GM10248 (cell line): ENCODE measurements at regions not wholly inside any gene's neighbourhood (a gene's known extent, or its start where the extent isn't known, plus 50 kb on each side); places are given as distances from the start of the nearest gene placed in this dataset.

Experiments
- CTCF ChIA-PET: fragments of 300-600 bp; sonication (Branson Sonifier 250); formaldehyde crosslinking; extraction: SDS; loops from one replicate; lab custom pipeline; 2021; ENCODE audit warnings: antibody characterized with exemption; lab: Yijun Ruan, JAX
- POLR2A ChIA-PET: fragments of 350-650 bp; sonication (Branson Sonifier 250); formaldehyde crosslinking; extraction: SDS; loops from one replicate; lab custom pipeline; 2020; ENCODE audit warnings: antibody characterized with exemption; lab: Yijun Ruan, JAX
- DNase-seq: peaks from one replicate; pipeline ENCODE4 v3.0.0; 2012; ENCODE audit errors: extremely low spot score
- TF ChIP-seq, protein P1 (sequence below): IDR thresholded peaks from 2 replicates; pipeline ENCODE4 v1.5.1; 2012; ENCODE audit warnings: mild to moderate bottlenecking, low read depth; ENCODE audit errors: extremely low read depth, missing control alignments, control extremely low read depth

DNA sequence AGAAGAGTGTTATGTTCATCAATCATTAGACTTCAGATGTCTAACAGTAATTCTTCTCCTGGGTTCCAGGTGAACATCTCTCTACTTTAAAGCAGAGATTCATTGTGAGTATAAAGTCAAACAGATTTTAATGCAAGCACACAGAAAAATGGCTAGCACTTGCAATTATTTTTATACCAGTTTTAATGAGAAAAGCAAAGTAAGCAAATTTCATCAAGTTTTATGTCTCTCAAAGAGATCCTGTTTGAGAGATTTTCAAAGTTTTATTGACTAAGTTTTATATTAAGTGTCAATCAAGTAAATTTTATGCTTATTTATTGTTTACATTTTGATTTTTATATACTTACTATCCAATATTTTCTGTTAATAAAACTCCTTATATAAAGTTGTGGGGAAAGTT lies 1628.5 kb downstream of the HACE1 start:
- TF ChIP-seq, protein P1, sequence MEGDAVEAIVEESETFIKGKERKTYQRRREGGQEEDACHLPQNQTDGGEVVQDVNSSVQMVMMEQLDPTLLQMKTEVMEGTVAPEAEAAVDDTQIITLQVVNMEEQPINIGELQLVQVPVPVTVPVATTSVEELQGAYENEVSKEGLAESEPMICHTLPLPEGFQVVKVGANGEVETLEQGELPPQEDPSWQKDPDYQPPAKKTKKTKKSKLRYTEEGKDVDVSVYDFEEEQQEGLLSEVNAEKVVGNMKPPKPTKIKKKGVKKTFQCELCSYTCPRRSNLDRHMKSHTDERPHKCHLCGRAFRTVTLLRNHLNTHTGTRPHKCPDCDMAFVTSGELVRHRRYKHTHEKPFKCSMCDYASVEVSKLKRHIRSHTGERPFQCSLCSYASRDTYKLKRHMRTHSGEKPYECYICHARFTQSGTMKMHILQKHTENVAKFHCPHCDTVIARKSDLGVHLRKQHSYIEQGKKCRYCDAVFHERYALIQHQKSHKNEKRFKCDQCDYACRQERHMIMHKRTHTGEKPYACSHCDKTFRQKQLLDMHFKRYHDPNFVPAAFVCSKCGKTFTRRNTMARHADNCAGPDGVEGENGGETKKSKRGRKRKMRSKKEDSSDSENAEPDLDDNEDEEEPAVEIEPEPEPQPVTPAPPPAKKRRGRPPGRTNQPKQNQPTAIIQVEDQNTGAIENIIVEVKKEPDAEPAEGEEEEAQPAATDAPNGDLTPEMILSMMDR, result no peak
- no peak for DNase-seq
- ChIA-PET POLR2A (no interaction called here), CTCF (no interaction called here)

DNA sequence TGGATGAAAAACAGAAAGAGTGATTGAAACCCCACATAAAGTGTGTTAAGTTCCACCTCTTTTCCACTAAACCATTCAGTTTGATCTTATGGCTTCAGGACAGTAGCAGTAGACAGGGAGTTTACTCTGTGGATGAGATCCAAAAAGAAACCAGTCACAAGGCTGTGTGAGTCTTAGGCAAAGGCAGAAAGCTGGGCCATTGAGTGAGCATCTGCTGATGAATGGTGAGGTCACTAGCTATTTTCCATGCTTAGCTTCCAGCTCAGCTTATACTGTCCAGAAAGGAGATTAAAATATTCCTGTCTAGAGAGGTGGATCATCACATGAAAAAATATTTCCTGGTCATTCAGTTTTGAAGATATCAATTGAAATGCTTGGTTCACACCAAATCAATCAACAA lies 1643.9 kb downstream of the HACE1 start:
- ChIA-PET POLR2A (no interaction called here), CTCF (no interaction called here)
- TF ChIP-seq, protein P1, result no peak
- no peak for DNase-seq

DNA sequence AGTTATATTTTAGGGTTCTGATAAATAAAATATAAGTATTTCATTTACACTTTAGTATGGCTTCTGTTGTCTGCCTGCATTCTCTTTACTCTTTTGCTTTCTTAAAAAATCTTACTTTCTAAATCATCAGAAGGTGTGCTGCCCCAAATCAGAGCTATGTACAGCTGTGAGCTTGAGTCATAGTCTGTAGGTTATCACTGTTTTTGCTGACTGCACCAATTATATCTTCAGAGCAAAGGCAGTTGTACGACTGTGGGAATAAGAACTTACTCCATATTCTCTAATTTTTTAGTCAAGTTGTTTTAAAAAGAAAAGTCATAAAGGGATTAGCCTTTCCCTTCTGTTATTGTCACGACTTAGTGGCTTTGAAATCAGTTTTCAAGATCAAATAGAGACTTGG lies 1649.0 kb downstream of the HACE1 start:
- ChIA-PET CTCF (no interaction called here), POLR2A (no interaction called here)
- TF ChIP-seq, protein P1, result no peak
- no peak for DNase-seq

DNA sequence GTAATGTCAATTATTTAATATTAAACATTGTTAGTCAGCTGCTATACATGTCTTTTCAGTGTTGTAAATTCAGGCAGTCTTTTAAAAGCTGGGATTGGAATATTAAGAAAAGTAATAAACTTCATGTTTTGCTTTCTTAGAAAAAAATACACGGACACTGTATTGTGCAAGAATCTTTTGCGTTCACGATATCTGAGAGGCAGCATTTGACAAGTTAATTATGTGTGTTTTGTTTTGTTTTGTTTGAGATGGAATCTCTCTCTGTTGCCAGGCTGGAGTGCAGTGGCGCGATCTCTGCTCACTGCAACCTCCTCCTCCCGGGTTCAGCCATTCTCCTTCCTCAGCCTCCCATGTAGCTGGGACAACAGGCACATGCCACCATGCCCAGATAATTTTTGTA lies 1661.3 kb downstream of the HACE1 start:
- TF ChIP-seq, protein P1, result no peak
- no peak for DNase-seq
- CTCF ChIA-PET, result no interaction called here
- POLR2A ChIA-PET, result no interaction called here

DNA sequence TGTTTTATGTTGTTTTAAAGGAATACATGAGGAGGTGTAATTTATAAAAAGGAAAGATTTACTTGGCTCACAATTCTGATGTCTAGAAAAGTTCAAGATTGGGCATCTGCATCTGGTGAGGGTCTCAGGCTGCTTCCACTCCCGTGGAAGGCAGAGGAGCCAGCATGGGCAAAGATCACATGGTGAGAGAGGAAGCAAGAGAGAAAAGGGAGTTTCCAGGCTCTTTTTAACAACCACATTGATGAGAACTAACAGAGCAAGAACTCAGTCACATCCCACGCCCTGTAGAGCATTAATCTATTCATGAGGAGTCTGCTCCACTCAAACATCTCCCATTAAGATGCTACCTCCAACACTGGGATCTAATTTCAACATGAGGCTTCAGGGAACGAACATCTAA lies 1666.3 kb downstream of the HACE1 start:
- no peak for DNase-seq
- TF ChIP-seq, protein P1, result no peak
- POLR2A ChIA-PET, result no interaction called here
- CTCF ChIA-PET, result no interaction called here

DNA sequence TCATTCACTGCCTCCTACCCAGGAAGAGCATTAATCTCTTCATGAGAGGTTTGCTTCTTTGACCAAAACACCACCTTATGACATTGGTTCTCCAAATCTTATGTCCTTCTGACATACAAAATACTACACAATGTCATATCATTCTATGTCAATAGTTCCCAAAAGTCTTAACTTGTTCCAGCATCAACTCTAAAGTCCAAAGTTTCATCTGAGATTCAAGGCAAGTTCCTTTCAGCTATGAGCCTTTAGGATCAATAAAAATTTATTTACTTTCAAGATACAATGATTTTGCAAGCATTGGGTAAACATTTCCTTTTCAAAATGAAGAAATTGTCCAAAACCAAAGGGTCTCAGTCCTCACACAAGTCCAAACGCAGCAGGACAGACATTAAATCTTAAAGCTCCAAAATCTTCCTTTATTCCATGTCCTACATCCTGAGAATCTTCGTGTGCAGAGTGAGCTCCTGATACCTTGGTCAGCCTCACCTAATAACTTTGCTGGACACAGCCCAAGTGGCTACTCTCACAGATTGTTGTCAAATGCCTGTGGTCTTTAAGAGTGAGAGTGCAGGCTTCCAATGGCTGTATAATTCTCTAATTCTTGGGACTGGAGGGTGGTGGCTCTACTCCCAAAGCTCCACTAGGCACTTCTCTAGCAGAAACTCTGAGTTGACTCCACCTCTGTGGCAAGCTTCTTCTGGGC lies 1668.2 kb downstream of the HACE1 start:
- CTCF ChIA-PET, result no interaction called here

More for the DNA sequence above, 1668.2 kb downstream of the HACE1 start:
- POLR2A ChIA-PET, result no interaction called here
- no peak for DNase-seq
- TF ChIP-seq, protein P1, result no peak
